ENCODE measurements at regions not wholly inside any gene's neighbourhood (a gene's known extent, or its start where the extent isn't known, plus 50 kb on each side); places are given as distances from the start of the nearest gene placed in this dataset.

DNA sequence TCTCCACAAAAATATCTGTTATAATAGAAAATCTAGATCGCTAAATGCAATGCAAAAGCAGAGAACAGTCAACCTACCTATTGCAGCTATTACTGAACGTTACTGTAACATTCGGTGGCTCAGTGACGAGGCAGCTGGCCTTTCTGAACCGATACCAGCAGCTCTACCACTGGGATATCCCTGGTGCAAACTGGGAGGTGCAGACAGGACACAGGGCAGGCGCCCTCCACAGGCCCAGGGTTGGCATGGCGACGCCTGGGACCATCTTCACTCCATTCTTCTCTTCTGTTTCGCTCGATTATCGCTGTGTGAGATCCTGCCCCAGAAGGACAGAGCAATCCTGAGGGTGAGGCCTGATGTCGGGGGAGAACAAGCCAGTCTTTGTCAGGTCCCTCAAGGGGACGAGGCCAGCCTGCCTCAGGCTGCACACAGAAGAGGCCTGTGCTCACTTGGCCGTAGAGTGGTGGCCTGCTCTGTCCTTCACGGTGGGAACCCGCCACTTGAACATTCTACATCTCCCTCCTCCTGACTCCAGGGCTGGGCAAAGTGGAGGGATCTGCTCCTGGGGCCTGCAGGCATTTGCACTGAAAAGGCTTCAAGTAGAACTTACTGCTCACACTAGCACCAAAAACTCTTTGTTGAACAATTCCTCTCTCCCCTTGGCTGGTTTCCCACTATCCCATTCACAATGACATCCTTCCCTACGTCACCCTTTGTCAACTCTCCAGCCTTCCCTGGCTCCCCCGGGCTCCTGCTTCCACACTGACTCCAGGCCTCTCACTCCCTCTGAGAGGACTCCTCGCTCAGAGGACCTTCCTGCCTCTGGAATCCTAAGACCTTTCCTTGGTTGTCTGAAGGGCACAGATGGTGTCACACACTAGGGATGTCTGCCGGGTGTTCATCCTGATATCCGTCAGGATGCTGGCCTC lies 49.7 kb downstream of the CYRIA start:
- no peak for TF ChIP-seq FOXP2 (optimal IDR thresholded peaks at IDR 0.05; ENCODE audit: borderline replicate concordance, extremely low read depth, extremely low read length, insufficient read depth)

DNA sequence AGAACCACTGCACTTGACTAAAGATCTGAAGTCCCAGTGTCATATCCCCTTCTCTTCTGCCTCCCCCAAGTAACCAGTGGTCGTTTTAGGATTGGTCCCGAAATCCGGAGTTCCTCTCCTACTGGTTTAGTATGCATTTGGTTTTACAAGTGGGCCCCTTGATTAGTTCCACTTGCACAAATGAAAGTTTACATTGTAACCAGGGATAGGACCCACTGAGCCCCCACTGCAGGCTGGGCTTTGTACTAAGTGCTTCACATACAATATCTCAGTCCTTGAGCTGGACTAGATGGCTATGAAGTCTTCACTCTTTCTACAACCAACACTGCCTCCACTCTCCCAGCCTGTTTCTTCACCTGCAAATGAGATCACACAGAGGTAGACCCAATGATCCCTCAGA lies 50.4 kb downstream of the CYRIA start:
- TF ChIP-seq TAF1 (IDR thresholded peaks at IDR 0.05; ENCODE audit: borderline replicate concordance, insufficient read depth, low read length) (no peak), POLR2AphosphoS5 (IDR thresholded peaks at IDR 0.05; ENCODE audit: low read depth, low read length) (no peak), SIN3A (IDR thresholded peaks at IDR 0.05; ENCODE audit: borderline replicate concordance, insufficient read depth, low read length) (no peak), FOXP2 (optimal IDR thresholded peaks at IDR 0.05; ENCODE audit: borderline replicate concordance, extremely low read depth, extremely low read length, insufficient read depth) (no peak)
- TF ChIP-seq, protein P1, sequence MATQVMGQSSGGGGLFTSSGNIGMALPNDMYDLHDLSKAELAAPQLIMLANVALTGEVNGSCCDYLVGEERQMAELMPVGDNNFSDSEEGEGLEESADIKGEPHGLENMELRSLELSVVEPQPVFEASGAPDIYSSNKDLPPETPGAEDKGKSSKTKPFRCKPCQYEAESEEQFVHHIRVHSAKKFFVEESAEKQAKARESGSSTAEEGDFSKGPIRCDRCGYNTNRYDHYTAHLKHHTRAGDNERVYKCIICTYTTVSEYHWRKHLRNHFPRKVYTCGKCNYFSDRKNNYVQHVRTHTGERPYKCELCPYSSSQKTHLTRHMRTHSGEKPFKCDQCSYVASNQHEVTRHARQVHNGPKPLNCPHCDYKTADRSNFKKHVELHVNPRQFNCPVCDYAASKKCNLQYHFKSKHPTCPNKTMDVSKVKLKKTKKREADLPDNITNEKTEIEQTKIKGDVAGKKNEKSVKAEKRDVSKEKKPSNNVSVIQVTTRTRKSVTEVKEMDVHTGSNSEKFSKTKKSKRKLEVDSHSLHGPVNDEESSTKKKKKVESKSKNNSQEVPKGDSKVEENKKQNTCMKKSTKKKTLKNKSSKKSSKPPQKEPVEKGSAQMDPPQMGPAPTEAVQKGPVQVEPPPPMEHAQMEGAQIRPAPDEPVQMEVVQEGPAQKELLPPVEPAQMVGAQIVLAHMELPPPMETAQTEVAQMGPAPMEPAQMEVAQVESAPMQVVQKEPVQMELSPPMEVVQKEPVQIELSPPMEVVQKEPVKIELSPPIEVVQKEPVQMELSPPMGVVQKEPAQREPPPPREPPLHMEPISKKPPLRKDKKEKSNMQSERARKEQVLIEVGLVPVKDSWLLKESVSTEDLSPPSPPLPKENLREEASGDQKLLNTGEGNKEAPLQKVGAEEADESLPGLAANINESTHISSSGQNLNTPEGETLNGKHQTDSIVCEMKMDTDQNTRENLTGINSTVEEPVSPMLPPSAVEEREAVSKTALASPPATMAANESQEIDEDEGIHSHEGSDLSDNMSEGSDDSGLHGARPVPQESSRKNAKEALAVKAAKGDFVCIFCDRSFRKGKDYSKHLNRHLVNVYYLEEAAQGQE (IDR thresholded peaks at IDR 0.05; ENCODE audit: insufficient read depth in 1 of 2, low read depth in 2 of 2, low read length in 2 of 2) = no peak

DNA sequence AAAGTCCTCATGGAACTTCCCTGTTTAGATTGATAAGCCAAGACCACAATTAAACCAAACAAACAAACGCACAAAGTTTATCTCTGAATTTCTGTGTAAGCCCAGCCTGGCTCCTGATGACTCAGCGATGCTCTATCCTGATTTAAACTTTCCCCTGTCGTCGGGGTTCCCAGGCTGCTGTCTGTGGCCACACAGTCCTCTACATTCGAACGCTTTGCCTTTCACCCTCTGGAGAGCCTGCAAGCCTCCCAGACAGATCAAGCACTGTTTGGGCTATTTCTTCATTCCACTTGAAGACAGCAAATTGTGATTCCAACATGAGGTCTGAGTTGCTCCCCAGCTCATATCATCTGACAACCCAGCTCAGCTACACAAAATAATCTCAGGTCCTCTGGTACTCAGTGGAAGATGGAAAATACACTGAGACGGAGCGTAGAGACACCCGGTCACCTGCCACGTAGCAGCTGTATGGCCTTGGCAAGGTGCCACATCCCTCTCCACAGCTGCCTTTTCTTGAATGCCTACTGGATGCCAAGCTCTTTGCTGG lies 51.2 kb downstream of the CYRIA start:
- no peak for TF ChIP-seq FOXP2 (optimal IDR thresholded peaks at IDR 0.05; ENCODE audit: borderline replicate concordance, extremely low read depth, extremely low read length, insufficient read depth)
- TF ChIP-seq POLR2AphosphoS5 (IDR thresholded peaks at IDR 0.05; ENCODE audit: low read depth, low read length) = no peak
- TF ChIP-seq, protein P1 (IDR thresholded peaks at IDR 0.05; ENCODE audit: insufficient read depth in 1 of 2, low read depth in 2 of 2, low read length in 2 of 2) = no peak
- TF ChIP-seq TAF1 (IDR thresholded peaks at IDR 0.05; ENCODE audit: borderline replicate concordance, insufficient read depth, low read length) = no peak
- no peak for TF ChIP-seq SIN3A (IDR thresholded peaks at IDR 0.05; ENCODE audit: borderline replicate concordance, insufficient read depth, low read length)

DNA sequence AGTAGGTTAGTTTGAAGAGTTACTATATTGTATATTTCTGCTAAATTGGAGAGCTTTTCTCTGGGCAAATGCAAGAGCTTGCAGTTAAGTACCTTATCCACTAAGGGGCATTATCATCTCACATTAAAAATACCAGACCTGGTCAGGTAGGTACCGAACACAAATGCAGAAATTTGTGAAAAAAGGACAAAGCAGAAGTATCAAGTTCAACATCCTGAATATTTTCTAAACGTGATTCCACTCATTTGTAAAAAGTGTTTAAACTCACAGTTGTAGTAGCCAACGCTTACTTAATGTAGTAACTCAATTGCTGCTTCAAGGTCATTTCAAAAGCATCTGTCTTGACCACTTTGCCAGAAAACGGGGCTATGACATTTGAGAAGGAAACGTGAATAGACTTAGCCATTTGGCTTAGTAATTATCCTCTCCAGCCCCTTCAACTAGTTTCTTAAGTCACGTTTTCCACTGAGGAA lies 52.1 kb downstream of the CYRIA start:
- TF ChIP-seq TAF1 (IDR thresholded peaks at IDR 0.05; ENCODE audit: borderline replicate concordance, insufficient read depth, low read length) (no peak), POLR2AphosphoS5 (IDR thresholded peaks at IDR 0.05; ENCODE audit: low read depth, low read length) (no peak), FOXP2 (optimal IDR thresholded peaks at IDR 0.05; ENCODE audit: borderline replicate concordance, extremely low read depth, extremely low read length, insufficient read depth) (no peak)

DNA sequence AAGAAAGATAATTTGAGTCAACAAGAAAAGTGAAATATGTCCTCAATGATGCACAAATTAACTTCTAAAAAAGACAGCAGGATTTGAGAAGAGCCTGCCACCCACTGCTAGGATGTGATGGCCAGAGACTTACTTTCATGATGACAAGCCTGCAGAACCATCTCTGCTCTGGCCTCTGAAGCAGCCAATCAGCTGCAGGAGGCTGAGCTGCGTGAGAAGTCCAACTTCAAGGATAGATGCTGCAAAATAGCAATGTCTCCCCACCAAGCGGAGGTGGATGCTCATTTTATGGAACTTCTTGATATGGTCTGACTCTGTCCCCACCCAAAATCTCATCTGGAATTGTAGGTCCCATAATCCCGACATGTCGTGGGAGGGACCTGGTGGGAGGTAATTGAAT lies 53.1 kb downstream of the CYRIA start:
- TF ChIP-seq FOXP2 (optimal IDR thresholded peaks at IDR 0.05; ENCODE audit: borderline replicate concordance, extremely low read depth, extremely low read length, insufficient read depth) (no peak), TAF1 (IDR thresholded peaks at IDR 0.05; ENCODE audit: borderline replicate concordance, insufficient read depth, low read length) (no peak), POLR2AphosphoS5 (IDR thresholded peaks at IDR 0.05; ENCODE audit: low read depth, low read length) (no peak), SIN3A (IDR thresholded peaks at IDR 0.05; ENCODE audit: borderline replicate concordance, insufficient read depth, low read length) (no peak)
- TF ChIP-seq, protein P1 (IDR thresholded peaks at IDR 0.05; ENCODE audit: insufficient read depth in 1 of 2, low read depth in 2 of 2, low read length in 2 of 2) = no peak

DNA sequence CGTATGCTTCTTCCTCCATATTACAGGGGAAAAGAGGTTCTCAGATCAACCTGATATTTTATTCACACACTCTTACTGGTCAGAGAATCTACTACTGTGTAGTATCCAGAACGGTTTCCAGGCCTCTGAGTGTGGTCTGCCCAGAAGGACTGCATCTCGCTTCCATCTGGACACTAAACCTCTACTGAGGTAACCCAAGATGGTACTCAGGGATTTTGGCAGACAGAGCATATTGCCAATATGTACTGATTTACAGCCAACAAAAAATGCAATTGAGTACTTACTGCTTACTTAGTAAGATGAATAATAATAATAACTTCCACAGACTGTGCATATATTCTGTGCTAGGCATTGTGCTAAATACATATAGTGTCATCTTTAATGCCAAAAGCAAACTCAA lies 55.8 kb downstream of the CYRIA start:
- TF ChIP-seq POLR2AphosphoS5 (IDR thresholded peaks at IDR 0.05; ENCODE audit: low read depth, low read length) (no peak), FOXP2 (optimal IDR thresholded peaks at IDR 0.05; ENCODE audit: borderline replicate concordance, extremely low read depth, extremely low read length, insufficient read depth) (no peak), TAF1 (IDR thresholded peaks at IDR 0.05; ENCODE audit: borderline replicate concordance, insufficient read depth, low read length) (no peak), SIN3A (IDR thresholded peaks at IDR 0.05; ENCODE audit: borderline replicate concordance, insufficient read depth, low read length) (no peak)
- TF ChIP-seq, protein P1 (IDR thresholded peaks at IDR 0.05; ENCODE audit: insufficient read depth in 1 of 2, low read depth in 2 of 2, low read length in 2 of 2) = no peak
